Raji (cell line): ENCODE measurements at regions not wholly inside any gene's neighbourhood (a gene's known extent, or its start where the extent isn't known, plus 50 kb on each side); places are given as distances from the start of the nearest gene placed in this dataset.

Experiments
- POLR2A ChIP-seq: IDR thresholded peaks from 2 replicates; pipeline ENCODE4 v1.6.1; 2011; ENCODE audit warnings: low read depth, low read length, control low read depth; ENCODE audit not compliant: insufficient read depth

GRCh38 chr1:148402152-148403084 lies 80.7 kb downstream of the PPIAL4G start:
- TF ChIP-seq POLR2A, result peak; percentile 89

GRCh38 chr1:148389027-148389339 lies 94.1 kb downstream of the PPIAL4G start:
- no peak; the same call in 1 of the 2 replicates for TF ChIP-seq POLR2A

- 0 out of 2 replicates have a peak, but pooled peaks have one; percentile 7 for TF ChIP-seq POLR2A
These were observed 94.7 kb downstream of the PPIAL4G start for GRCh38 chr1:148388260-148389026.

- no peak for TF ChIP-seq POLR2A
These were observed 96.5 kb downstream of the PPIAL4G start for GRCh38 chr1:148386617-148387016.

GRCh38 chr1:148385371-148386030 lies 97.6 kb downstream of the PPIAL4G start:
- TF ChIP-seq POLR2A, result no peak

GRCh38 chr1:148383966-148384365 lies 99.1 kb downstream of the PPIAL4G start:
- no peak for TF ChIP-seq POLR2A

- TF ChIP-seq POLR2A, result no peak
These were observed 103.4 kb downstream of the PPIAL4G start for GRCh38 chr1:148379697-148380096.

GRCh38 chr1:148379170-148379500 lies 104.0 kb downstream of the PPIAL4G start:
- TF ChIP-seq POLR2A, result no peak

- TF ChIP-seq POLR2A, result no peak
These were observed 109.0 kb downstream of the PPIAL4G start for GRCh38 chr1:148374101-148374500.

GRCh38 chr1:148373192-148373925 lies 109.7 kb downstream of the PPIAL4G start:
- no peak for TF ChIP-seq POLR2A

- no peak for TF ChIP-seq POLR2A
These were observed 110.4 kb downstream of the PPIAL4G start for GRCh38 chr1:148372731-148373130.

- no peak for TF ChIP-seq POLR2A
These were observed 115.5 kb downstream of the PPIAL4G start for GRCh38 chr1:148367596-148367995.

GRCh38 chr1:148363439-148363810 lies 119.7 kb downstream of the PPIAL4G start:
- no peak for TF ChIP-seq POLR2A

- no peak for TF ChIP-seq POLR2A
These were observed 120.3 kb downstream of the PPIAL4G start for GRCh38 chr1:148362626-148363438.
